ENCODE measurements at regions not wholly inside any gene's neighbourhood (a gene's known extent, or its start where the extent isn't known, plus 50 kb on each side); places are given as distances from the start of the nearest gene placed in this dataset.
A peak's percentile ranks its signal among the peaks of the same experiment; 100 is the strongest.
"Not testable (repeated sequence)": the region's sequence is repeated elsewhere in the genome, so short reads cannot be mapped to it uniquely, and the experiment has no call there.

GRCh38 chrX:42290608-42291007, 367.3 kb upstream of the CASK start:
- no peak for DNase-seq (ENCODE audit: extremely low read depth in 1 of 11, low read depth in 9 of 11, low spot score in 4 of 11)

- no peak for DNase-seq (ENCODE audit: extremely low read depth in 1 of 11, low read depth in 9 of 11, low spot score in 4 of 11)
Measured at GRCh38 chrX:42289492-42290385, 366.4 kb upstream of the CASK start.

GRCh38 chrX:42285681-42286080, 362.3 kb upstream of the CASK start:
- DNase-seq (ENCODE audit: extremely low read depth in 1 of 11, low read depth in 9 of 11, low spot score in 4 of 11) = not testable (repeated sequence)

DNA sequence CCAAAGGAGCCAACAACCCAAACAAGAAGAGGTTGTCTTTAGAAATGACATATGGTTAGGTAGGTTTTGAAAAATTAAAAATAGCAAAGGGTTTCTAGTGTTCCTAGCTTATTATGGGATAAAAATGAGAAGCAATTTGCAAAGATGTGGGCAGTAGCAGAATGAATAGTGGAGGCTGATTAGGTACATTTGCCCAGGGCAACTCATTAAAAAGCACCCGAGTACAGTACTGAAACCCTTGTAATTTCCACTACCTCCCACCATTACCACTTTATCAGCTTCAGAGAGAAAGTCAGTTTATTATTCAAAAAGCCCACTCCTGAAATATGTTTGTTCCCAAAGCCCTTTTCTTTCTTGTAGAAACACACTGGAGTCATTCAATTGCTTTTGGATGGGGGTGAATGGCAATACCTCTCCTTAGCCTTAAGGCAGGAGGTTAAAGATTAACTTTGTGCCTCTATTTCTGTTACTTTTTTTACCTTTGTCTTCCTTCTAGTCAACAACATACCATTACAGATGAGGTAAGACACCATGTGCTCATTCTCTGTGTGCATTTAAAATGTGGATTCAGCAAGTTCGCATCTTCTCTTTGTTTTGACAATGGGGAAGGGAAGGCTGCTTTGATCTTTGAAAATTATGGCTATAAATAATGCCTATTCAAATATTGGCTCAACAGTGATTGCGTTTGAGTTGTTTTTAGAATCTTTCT, 353.8 kb upstream of the CASK start:
- DNase-seq (ENCODE audit: extremely low read depth in 1 of 11, low read depth in 9 of 11, low spot score in 4 of 11) = peak in 1 of 11 donors; percentile 0

DNA sequence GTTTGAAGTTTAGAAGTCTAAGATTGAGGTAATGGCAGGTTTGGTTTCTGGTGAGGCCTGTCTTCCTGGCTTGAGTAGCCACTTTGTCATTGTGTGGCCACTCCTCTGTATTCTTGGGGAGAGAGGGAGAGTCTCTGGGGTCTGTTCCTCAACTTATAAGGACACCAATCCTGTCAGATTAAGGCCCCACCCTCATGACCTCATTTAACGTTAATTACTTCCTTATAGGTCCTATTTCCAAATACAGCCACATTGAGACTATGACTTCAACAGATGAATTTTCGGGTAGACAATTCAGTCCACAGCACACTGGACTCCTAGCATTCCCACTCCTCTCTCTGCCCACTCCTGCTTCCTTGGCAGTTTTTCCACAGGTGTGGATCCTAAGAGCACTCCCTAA, 350.8 kb upstream of the CASK start:
- no peak for DNase-seq (ENCODE audit: extremely low read depth in 1 of 11, low read depth in 9 of 11, low spot score in 4 of 11)

DNA sequence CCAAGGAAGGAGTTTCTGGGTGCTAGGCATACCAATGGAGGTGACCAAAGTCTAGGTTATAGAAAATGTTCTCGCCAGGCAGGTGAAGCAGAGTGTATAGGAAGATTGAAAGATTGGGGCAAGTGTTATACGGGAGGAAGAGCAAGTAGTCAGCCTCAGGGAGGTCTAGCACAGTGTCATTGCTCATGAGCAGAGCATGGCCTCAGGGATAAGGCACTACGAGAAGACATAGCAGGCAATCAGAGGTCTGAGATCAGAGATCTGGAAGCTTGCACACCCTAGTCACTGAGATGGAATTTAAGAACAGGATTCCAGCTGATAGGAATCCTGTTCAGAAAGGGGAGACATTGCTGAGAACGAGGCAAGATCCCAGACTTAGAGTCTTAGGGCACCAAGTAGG, 350.0 kb upstream of the CASK start:
- no peak for DNase-seq (ENCODE audit: extremely low read depth in 1 of 11, low read depth in 9 of 11, low spot score in 4 of 11)

- DNase-seq (ENCODE audit: extremely low read depth in 1 of 11, low read depth in 9 of 11, low spot score in 4 of 11) = no peak
Measured at GRCh38 chrX:42269186-42269585, 345.8 kb upstream of the CASK start.

GRCh38 chrX:42260854-42261253, 337.5 kb upstream of the CASK start:
- no peak for DNase-seq (ENCODE audit: extremely low read depth in 1 of 11, low read depth in 9 of 11, low spot score in 4 of 11)

GRCh38 chrX:42248226-42248625, 324.9 kb upstream of the CASK start:
- no peak for DNase-seq (ENCODE audit: extremely low read depth in 1 of 11, low read depth in 9 of 11, low spot score in 4 of 11)

GRCh38 chrX:42247241-42247640, 323.9 kb upstream of the CASK start:
- no peak for DNase-seq (ENCODE audit: extremely low read depth in 1 of 11, low read depth in 9 of 11, low spot score in 4 of 11)

DNA sequence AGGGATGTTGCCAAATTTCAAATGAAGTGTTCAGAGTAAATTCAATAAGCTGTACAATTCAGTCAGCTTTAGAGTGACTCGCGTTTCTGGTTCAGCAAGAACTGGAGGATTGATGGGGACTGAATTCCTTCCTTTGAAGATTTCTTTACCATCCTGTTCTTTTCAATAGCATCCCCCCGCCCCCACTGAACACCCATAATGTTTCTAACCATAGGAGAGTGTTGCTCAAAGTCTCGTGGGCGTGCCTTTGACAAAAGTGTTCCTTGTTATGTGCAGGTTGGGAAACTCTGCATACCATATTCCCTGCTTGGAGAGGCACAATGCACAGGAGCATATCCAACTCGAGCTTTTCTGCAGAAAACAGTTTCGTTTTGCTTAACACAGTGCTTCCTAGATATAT, 323.5 kb upstream of the CASK start:
- DNase-seq (ENCODE audit: extremely low read depth in 1 of 11, low read depth in 9 of 11, low spot score in 4 of 11) = peak in 1 of 11 donors; percentile 0

DNA sequence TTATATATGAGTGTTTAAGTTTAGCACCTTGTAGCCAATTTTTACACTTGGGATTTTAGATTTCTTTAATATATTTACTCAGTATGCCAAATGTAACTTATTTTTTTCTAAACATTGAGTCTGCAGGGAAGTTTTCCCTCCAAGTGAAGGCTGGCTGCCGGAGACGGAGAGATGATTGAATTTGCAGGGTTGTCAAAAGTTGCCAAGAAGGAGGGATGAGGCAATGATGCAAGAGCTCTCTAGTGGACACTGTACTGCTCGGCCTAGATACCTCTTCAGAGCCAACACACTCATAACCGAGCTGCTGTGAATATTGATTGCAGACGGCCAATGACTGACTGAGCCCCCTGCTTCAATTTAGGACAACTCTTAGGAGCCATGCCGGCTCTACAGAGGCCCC, 318.6 kb upstream of the CASK start:
- no peak for DNase-seq (ENCODE audit: extremely low read depth in 1 of 11, low read depth in 9 of 11, low spot score in 4 of 11)

GRCh38 chrX:42241421-42241820, 318.1 kb upstream of the CASK start:
- no peak for DNase-seq (ENCODE audit: extremely low read depth in 1 of 11, low read depth in 9 of 11, low spot score in 4 of 11)

- no peak for DNase-seq (ENCODE audit: extremely low read depth in 1 of 11, low read depth in 9 of 11, low spot score in 4 of 11)
Measured at GRCh38 chrX:42237956-42238355, 314.6 kb upstream of the CASK start.

DNA sequence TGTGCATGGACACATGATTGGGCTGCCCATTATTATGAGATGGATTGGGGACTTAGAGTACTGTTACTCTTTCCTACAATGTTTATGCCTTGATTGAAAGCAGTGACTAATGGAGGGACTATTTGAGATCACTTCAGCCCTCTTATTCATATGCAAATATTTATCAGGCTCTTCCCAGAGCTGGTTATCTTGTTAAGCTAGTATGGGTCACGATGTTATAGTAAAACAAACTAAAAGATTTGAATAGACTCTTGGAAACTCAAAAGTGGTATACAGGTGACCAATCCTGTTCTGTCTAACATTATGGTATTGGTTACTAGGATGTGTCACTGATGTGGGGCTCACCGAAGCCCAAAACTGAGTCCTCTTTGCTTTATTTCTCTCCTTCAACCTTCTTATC, 306.2 kb upstream of the CASK start:
- no peak for DNase-seq (ENCODE audit: extremely low read depth in 1 of 11, low read depth in 9 of 11, low spot score in 4 of 11)

GRCh38 chrX:42220666-42221065, 297.3 kb upstream of the CASK start:
- no peak for DNase-seq (ENCODE audit: extremely low read depth in 1 of 11, low read depth in 9 of 11, low spot score in 4 of 11)

DNA sequence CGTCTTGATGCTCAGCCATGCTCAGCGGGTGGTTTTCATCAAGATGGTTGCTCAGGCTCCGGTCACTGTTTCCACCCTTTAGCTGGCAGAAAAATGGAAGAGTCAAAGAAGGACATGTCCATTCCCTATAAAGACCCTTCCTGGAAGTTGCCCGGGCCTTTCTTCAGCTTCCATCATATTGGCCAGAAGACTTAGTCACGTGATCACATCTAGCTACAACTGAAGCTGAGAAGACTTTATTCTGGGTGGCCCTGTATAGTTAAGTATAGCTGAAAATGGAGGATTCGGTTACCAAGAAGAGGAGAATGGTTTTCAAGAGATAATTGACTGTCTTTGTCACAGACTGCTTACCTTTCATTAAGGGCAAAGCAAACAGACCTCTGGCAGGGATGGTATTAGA, 296.7 kb upstream of the CASK start:
- no peak for DNase-seq (ENCODE audit: extremely low read depth in 1 of 11, low read depth in 9 of 11, low spot score in 4 of 11)

- no peak for DNase-seq (ENCODE audit: extremely low read depth in 1 of 11, low read depth in 9 of 11, low spot score in 4 of 11)
Measured at GRCh38 chrX:42219231-42219630, 295.9 kb upstream of the CASK start.

- DNase-seq (ENCODE audit: extremely low read depth in 1 of 11, low read depth in 9 of 11, low spot score in 4 of 11) = no peak
Measured at GRCh38 chrX:42195506-42195905, 272.2 kb upstream of the CASK start.

- no peak for DNase-seq (ENCODE audit: extremely low read depth in 1 of 11, low read depth in 9 of 11, low spot score in 4 of 11)
Measured at GRCh38 chrX:42189576-42189975, 266.2 kb upstream of the CASK start.

GRCh38 chrX:42188730-42189129, 265.4 kb upstream of the CASK start:
- no peak for DNase-seq (ENCODE audit: extremely low read depth in 1 of 11, low read depth in 9 of 11, low spot score in 4 of 11)

All from renal cortex interstitium (tissue), 11 donors.